ENCODE measurements at regions not wholly inside any gene's neighbourhood (a gene's known extent, or its start where the extent isn't known, plus 50 kb on each side); places are given as distances from the start of the nearest gene placed in this dataset.

GRCh38 chr1:199593475-199593874, 434.0 kb upstream of the NR5A2 start:
- TF ChIP-seq CTCF (IDR thresholded peaks at IDR 0.05; ENCODE audit: insufficient read depth, low read length) = no peak
- no peak for TF ChIP-seq POLR2AphosphoS5 (IDR thresholded peaks at IDR 0.05; ENCODE audit: low read depth)
- TF ChIP-seq SPI1 (IDR thresholded peaks at IDR 0.05; ENCODE audit: borderline replicate concordance, low read depth) = no peak
- TF ChIP-seq REST (IDR thresholded peaks at IDR 0.05; ENCODE audit: insufficient replicate concordance, low read depth) = no peak

Measured in HL-60 (cell line).